Suprapubic skin (tissue), 4 donors: ENCODE measurements at regions not wholly inside any gene's neighbourhood (a gene's known extent, or its start where the extent isn't known, plus 50 kb on each side); places are given as distances from the start of the nearest gene placed in this dataset.

Experiments used
- DNase-seq, 2 donors: peaks; one replicate each; pipeline ENCODE4 v3.0.0-alpha.2; 2019; ENCODE audit warnings: low spot score in 2 of 2
- H3K27ac ChIP-seq: fragments of 200-600 bp; sonication (generic); one replicate; pipeline ENCODE4 v1.5.1; 2019
- H3K27me3 ChIP-seq: fragments of 200-600 bp; sonication (generic); one replicate; pipeline ENCODE4 v1.5.1; 2019
- H3K36me3 ChIP-seq: fragments of 200-600 bp; sonication (generic); one replicate; pipeline ENCODE4 v1.5.1; 2019
- H3K4me1 ChIP-seq: fragments of 200-600 bp; sonication (generic); one replicate; pipeline ENCODE4 v1.5.1; 2019
- H3K4me3 ChIP-seq: fragments of 200-600 bp; sonication (generic); one replicate; pipeline ENCODE4 v1.5.1; 2019; ENCODE audit warnings: mild to moderate bottlenecking
- H3K9me3 ChIP-seq: fragments of 200-600 bp; sonication (generic); one replicate; pipeline ENCODE4 v1.5.1; 2019
- EP300 ChIP-seq: sonication (generic); formaldehyde crosslinking; IDR thresholded peaks from one replicate; pipeline ENCODE4 v1.6.1; 2017; ENCODE audit warnings: antibody characterized with exemption
- POLR2A ChIP-seq, 2 donors: fragments of 450-650 bp; IDR thresholded peaks; one replicate each; pipeline ENCODE4 v1.6.1; 2017; ENCODE audit warnings: antibody characterized with exemption in 2 of 2, mild to moderate bottlenecking in 2 of 2, moderate library complexity in 2 of 2
- POLR2AphosphoS5 ChIP-seq, 3 donors: sonication (generic); formaldehyde crosslinking; IDR thresholded peaks; one replicate each; pipeline ENCODE4 v1.6.1; 2017; ENCODE audit warnings: antibody characterized with exemption in 3 of 3
- WGBS: methylation state at CpG from one replicate; pipeline ENCODE4 v1.1.5; 2018; 5-methylcytosine and 5-hydroxymethylcytosine counted together
- TF ChIP-seq, protein P1 (sequence below), 2 donors: fragments of 200-600 bp in 1 of 2; fragments of 450-650 bp in 1 of 2; sonication (generic) in 1 of 2; IDR thresholded peaks; one replicate each; pipeline ENCODE4 v1.5.1; 2016 to 2019; ENCODE audit warnings: antibody characterized with exemption in 2 of 2, mild to moderate bottlenecking in 1 of 2, moderate library complexity in 1 of 2

DNA sequence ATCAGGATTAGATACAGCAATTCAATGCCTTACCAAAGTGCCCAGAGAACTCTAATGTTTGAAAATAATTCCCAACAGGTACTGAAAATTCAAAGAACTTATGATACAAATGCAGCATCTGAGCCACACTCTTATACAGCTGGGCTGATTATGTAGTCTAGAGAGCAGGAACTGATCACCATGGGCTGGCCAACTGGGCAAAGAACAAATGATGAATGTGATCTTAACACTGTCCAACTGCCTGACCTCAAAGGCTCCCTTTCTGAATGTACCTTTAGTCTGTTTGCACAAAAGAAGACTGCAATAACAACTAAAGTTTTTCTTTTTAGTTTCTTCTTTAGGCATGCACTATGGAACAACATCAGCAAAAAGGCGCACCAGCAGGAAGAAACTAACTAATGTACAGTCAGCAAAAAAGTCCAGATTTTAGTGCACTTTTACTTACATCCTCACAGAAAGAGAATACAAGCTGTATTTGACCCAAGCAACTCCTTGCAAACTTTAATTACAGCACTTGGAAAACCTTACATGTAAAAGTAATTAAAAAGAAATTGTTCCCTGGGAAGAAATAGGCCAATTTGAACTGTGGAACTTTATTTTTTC is 1095.1 kb downstream of the IGSF11 start:
- Histone ChIP-seq H3K4me3 (no peak overlapping the region), H3K27ac (no peak overlapping the region), H3K27me3 (no peaks in the 10 kb centered on the region), H3K9me3 (no peaks in the 10 kb centered on the region), H3K36me3 (no peaks in the 10 kb centered on the region), H3K4me1 (no peaks in the 10 kb centered on the region)
- TF ChIP-seq POLR2A (IDR thresholded peaks at IDR 0.05) (no peak), POLR2AphosphoS5 (IDR thresholded peaks at IDR 0.05) (no peak), EP300 (no peak)
- TF ChIP-seq, protein P1, sequence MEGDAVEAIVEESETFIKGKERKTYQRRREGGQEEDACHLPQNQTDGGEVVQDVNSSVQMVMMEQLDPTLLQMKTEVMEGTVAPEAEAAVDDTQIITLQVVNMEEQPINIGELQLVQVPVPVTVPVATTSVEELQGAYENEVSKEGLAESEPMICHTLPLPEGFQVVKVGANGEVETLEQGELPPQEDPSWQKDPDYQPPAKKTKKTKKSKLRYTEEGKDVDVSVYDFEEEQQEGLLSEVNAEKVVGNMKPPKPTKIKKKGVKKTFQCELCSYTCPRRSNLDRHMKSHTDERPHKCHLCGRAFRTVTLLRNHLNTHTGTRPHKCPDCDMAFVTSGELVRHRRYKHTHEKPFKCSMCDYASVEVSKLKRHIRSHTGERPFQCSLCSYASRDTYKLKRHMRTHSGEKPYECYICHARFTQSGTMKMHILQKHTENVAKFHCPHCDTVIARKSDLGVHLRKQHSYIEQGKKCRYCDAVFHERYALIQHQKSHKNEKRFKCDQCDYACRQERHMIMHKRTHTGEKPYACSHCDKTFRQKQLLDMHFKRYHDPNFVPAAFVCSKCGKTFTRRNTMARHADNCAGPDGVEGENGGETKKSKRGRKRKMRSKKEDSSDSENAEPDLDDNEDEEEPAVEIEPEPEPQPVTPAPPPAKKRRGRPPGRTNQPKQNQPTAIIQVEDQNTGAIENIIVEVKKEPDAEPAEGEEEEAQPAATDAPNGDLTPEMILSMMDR (IDR thresholded peaks at IDR 0.05) = no peak
- 96% methylated on average over 1 of the region's 1 CpG for WGBS
- no peak for DNase-seq

DNA sequence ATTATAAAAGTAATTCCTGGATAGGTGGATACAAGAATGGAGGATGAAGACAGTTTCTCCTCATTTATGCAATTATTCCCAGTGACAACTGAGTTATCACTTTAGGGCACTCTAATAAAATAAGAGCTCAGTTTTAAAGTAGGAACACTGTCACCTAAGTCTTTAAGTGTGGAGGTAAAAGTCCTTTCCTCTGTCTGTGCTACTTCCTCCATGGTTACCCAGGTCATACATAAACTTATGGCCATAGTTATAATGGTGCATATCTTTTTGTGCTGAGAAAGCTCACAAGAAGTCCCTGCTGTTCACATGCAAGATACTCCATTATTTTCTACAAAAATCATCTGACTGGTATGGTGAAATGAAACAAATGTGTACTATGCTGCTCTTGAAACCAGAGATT is 1093.6 kb downstream of the IGSF11 start:
- Histone ChIP-seq H3K4me3 (no peak overlapping the region), H3K4me1 (no peaks in the 10 kb centered on the region), H3K27ac (no peak overlapping the region), H3K9me3 (no peaks in the 10 kb centered on the region), H3K27me3 (no peaks in the 10 kb centered on the region), H3K36me3 (no peaks in the 10 kb centered on the region)
- no peak for DNase-seq
- TF ChIP-seq, protein P1 (IDR thresholded peaks at IDR 0.05) = no peak
- no peak for TF ChIP-seq POLR2A (IDR thresholded peaks at IDR 0.05)
- no peak for TF ChIP-seq POLR2AphosphoS5 (IDR thresholded peaks at IDR 0.05)

DNA sequence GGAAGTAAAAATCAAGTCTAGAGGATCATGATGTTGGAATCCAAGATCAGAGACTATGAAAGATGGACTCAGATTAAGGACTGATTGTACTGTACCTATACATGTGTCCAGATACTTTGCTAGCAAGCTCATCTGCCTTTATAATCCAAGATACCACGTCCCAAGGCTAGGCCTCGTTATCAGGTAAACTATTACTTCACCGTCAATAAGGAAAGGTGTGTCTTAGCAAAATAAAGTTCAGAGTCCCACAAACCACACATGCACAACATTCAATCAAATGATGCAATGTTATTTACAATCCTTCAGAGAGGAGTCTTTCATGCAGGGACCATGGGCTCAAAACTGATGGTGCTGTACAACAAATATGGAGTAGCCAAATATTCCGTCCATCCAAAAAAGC is 1092.9 kb downstream of the IGSF11 start:
- TF ChIP-seq POLR2A (IDR thresholded peaks at IDR 0.05) = no peak
- no peak for TF ChIP-seq EP300
- TF ChIP-seq, protein P1 (IDR thresholded peaks at IDR 0.05) = no peak
- TF ChIP-seq POLR2AphosphoS5 (IDR thresholded peaks at IDR 0.05) = no peak
- 82% methylated on average over 4 of the region's 4 CpGs for WGBS

DNA sequence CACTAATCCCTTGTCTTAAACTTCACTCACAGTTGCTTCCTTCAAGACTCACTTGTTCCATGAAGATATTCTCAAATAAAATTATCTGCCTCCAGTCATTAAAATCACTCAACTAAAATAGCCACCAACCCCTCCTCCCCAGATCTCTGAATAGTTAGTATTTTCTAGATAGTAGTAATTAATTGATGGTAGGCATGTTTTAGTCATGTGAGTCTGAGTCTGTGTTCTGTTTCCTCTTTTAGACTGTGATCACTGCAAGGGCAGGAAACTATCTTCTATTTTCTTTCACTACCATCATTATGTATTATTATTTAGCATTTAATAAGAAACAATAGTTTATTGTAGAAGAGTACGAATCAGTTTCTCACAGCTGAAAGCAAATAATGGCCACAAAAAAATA is 1080.5 kb downstream of the IGSF11 start:
- 78% methylated on average over 1 of the region's 1 CpG for WGBS
- Histone ChIP-seq H3K9me3 (no peaks in the 10 kb centered on the region), H3K36me3 (no peaks in the 10 kb centered on the region), H3K4me1 (no peaks in the 10 kb centered on the region), H3K27me3 (no peaks in the 10 kb centered on the region), H3K27ac (no peak overlapping the region), H3K4me3 (no peak overlapping the region)
- DNase-seq = no peak
- TF ChIP-seq, protein P1 (IDR thresholded peaks at IDR 0.05) = no peak
- TF ChIP-seq EP300 (no peak), POLR2A (IDR thresholded peaks at IDR 0.05) (no peak), POLR2AphosphoS5 (IDR thresholded peaks at IDR 0.05) (no peak)

More for the DNA sequence above, 1092.9 kb downstream of the IGSF11 start:
- H3K36me3 ChIP-seq = no peaks in the 10 kb centered on the region
- no peaks in the 10 kb centered on the region for H3K4me1 ChIP-seq
- H3K9me3 ChIP-seq = no peaks in the 10 kb centered on the region
- no peaks in the 10 kb centered on the region for H3K27me3 ChIP-seq
- no peak for DNase-seq
- no peak overlapping the region for H3K4me3 ChIP-seq
- no peak overlapping the region for H3K27ac ChIP-seq

DNA sequence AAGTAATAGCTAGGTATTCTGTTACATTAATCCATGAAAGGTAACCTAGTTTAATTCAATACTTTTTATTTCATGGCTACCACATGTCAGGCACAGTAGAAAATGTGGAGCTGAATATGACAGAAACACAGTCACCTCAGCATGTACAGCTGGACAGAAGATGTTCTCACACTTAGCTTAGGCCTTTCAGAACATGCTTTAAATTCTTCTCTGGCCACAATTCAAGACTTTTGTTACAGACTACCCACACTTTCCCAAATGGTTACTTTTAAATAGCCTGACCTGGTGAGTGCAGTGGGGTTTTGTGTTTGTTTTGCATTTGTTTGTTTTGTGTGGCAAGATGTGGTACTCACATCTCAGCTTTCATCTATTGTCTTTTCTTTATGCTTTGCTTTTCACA is 1079.5 kb downstream of the IGSF11 start:
- no peak for DNase-seq
- Histone ChIP-seq H3K36me3 (no peaks in the 10 kb centered on the region), H3K27ac (no peak overlapping the region), H3K27me3 (no peaks in the 10 kb centered on the region), H3K4me3 (no peak overlapping the region), H3K4me1 (no peaks in the 10 kb centered on the region), H3K9me3 (no peaks in the 10 kb centered on the region)
- TF ChIP-seq POLR2A (IDR thresholded peaks at IDR 0.05) (no peak), POLR2AphosphoS5 (IDR thresholded peaks at IDR 0.05) (no peak), EP300 (no peak)
- TF ChIP-seq, protein P1 (IDR thresholded peaks at IDR 0.05) = no peak
